ENCODE measurements at regions not wholly inside any gene's neighbourhood (a gene's known extent, or its start where the extent isn't known, plus 50 kb on each side); places are given as distances from the start of the nearest gene placed in this dataset.
A peak's percentile ranks its signal among the peaks of the same experiment; 100 is the strongest.

- Histone ChIP-seq H3K27ac (replicated peaks in 1 of 4) (no peak overlapping the region), H3K4me3 (no peak overlapping the region), H3K36me3 (no peaks in the 10 kb centered on the region), H3K27me3 (peaks cover 0 to 4% (median 0%) of the 10 kb centered on the region in 4 donors), H3K4me1 (no peaks in the 10 kb centered on the region), H3K9me3 (no peaks in the 10 kb centered on the region)
- WGBS = 90% methylated on average over 2 of the region's 2 CpGs
- DNase-seq (ENCODE audit: extremely low spot score) = peak; percentile 39
- intact Hi-C loops (cut with DNase I) = loop anchor here (10.0 kb wide), 1 partner anchor 631 kb away; the partner anchor contains the start of gene HS3ST3B1
- no peak for TF ChIP-seq POLR2AphosphoS5 (IDR thresholded peaks at IDR 0.05)
- TF ChIP-seq POLR2A (IDR thresholded peaks at IDR 0.05; ENCODE audit: low read depth) = no peak
- no peak for TF ChIP-seq EP300 (IDR thresholded peaks at IDR 0.05)
- TF ChIP-seq CTCF (IDR thresholded peaks at IDR 0.05) = no peak
Measured at GRCh38 chr17:14935845-14936485, 329.2 kb downstream of the PMP22 start.

- Histone ChIP-seq H3K36me3 (no peaks in the 10 kb centered on the region), H3K27ac (replicated peaks in 1 of 4) (no peak overlapping the region), H3K4me1 (no peaks in the 10 kb centered on the region), H3K9me3 (no peaks in the 10 kb centered on the region), H3K27me3 (peaks cover 0 to 4% (median 0%) of the 10 kb centered on the region in 4 donors), H3K4me3 (no peak overlapping the region)
- 86% methylated on average over 7 of the region's 7 CpGs for WGBS
- intact Hi-C loops (cut with DNase I) = loop anchor here (10.0 kb wide), 1 partner anchor 630 kb away; the partner anchor contains the start of gene HS3ST3B1
- DNase-seq (ENCODE audit: extremely low spot score) = peak; percentile 57
- TF ChIP-seq EP300 (IDR thresholded peaks at IDR 0.05) = no peak
- no peak for TF ChIP-seq POLR2A (IDR thresholded peaks at IDR 0.05; ENCODE audit: low read depth)
- no peak for TF ChIP-seq CTCF (IDR thresholded peaks at IDR 0.05)
- TF ChIP-seq POLR2AphosphoS5 (IDR thresholded peaks at IDR 0.05) = no peak
Measured at GRCh38 chr17:14935139-14935841, 329.8 kb downstream of the PMP22 start.

- Histone ChIP-seq H3K4me3 (no peak overlapping the region), H3K4me1 (no peaks in the 10 kb centered on the region), H3K36me3 (no peaks in the 10 kb centered on the region), H3K9me3 (no peaks in the 10 kb centered on the region), H3K27ac (replicated peaks in 1 of 4) (no peak overlapping the region), H3K27me3 (peaks cover 0 to 11% (median 0%) of the 10 kb centered on the region in 4 donors)
- 95% methylated on average over 4 of the region's 4 CpGs for WGBS
- no peak for DNase-seq (ENCODE audit: extremely low spot score)
- TF ChIP-seq POLR2A (IDR thresholded peaks at IDR 0.05; ENCODE audit: low read depth) = no peak
- TF ChIP-seq CTCF (IDR thresholded peaks at IDR 0.05) = no peak
- no peak for TF ChIP-seq EP300 (IDR thresholded peaks at IDR 0.05)
- no peak for TF ChIP-seq POLR2AphosphoS5 (IDR thresholded peaks at IDR 0.05)
- intact Hi-C loops (cut with DNase I) = loop anchor here (10.0 kb wide), 1 partner anchor 629 kb away; the partner anchor contains the start of gene HS3ST3B1
Measured at GRCh38 chr17:14933676-14934075, 331.4 kb downstream of the PMP22 start.

- no peaks in the 10 kb centered on the region for H3K4me1 ChIP-seq
- intact Hi-C loops (cut with DNase I) = loop anchor here (5.0 to 10.0 kb wide), 2 partner anchors 58 to 1329 kb away; no protein-coding TSS in a partner anchor
- H3K9me3 ChIP-seq = no peaks in the 10 kb centered on the region
- WGBS = 12% methylated on average over 7 of the region's 7 CpGs
- TF ChIP-seq POLR2A (IDR thresholded peaks at IDR 0.05; ENCODE audit: low read depth) (no peak), POLR2AphosphoS5 (IDR thresholded peaks at IDR 0.05) (no peak), CTCF (IDR thresholded peaks at IDR 0.05) (peak; percentile 66 to 74 (median 73)), EP300 (IDR thresholded peaks at IDR 0.05) (no peak)
- no peak overlapping the region for H3K4me3 ChIP-seq
- no peak for DNase-seq (ENCODE audit: extremely low spot score)
- no peaks in the 10 kb centered on the region for H3K36me3 ChIP-seq
- no peak overlapping the region for H3K27ac ChIP-seq (replicated peaks in 1 of 4)
- H3K27me3 ChIP-seq = peaks cover 0 to 24% (median 0%) of the 10 kb centered on the region in 4 donors
Measured at GRCh38 chr17:14926526-14927122, 338.5 kb downstream of the PMP22 start.

Measured in esophagus muscularis mucosa (tissue), 4 donors.